ENCODE measurements at regions not wholly inside any gene's neighbourhood (a gene's known extent, or its start where the extent isn't known, plus 50 kb on each side); places are given as distances from the start of the nearest gene placed in this dataset.

- DNase-seq (ENCODE audit: low spot score) (no peak), ATAC-seq (ENCODE audit: low read depth) (no peak)
- H3K4me3 ChIP-seq (ENCODE audit: severe bottlenecking), result no peak overlapping the region
- no peak overlapping the region for H3K27ac ChIP-seq (ENCODE audit: poor library complexity, severe bottlenecking)
- no peaks in the 10 kb centered on the region for H3K36me3 ChIP-seq (ENCODE audit: low read depth)
- peaks cover 12% of the 10 kb centered on the region for H3K4me1 ChIP-seq (ENCODE audit: insufficient read depth, poor library complexity, severe bottlenecking)
- TF ChIP-seq, protein P1, sequence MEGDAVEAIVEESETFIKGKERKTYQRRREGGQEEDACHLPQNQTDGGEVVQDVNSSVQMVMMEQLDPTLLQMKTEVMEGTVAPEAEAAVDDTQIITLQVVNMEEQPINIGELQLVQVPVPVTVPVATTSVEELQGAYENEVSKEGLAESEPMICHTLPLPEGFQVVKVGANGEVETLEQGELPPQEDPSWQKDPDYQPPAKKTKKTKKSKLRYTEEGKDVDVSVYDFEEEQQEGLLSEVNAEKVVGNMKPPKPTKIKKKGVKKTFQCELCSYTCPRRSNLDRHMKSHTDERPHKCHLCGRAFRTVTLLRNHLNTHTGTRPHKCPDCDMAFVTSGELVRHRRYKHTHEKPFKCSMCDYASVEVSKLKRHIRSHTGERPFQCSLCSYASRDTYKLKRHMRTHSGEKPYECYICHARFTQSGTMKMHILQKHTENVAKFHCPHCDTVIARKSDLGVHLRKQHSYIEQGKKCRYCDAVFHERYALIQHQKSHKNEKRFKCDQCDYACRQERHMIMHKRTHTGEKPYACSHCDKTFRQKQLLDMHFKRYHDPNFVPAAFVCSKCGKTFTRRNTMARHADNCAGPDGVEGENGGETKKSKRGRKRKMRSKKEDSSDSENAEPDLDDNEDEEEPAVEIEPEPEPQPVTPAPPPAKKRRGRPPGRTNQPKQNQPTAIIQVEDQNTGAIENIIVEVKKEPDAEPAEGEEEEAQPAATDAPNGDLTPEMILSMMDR (IDR thresholded peaks at IDR 0.05; ENCODE audit: poor library complexity, severe bottlenecking), result no peak
- H3K27me3 ChIP-seq (ENCODE audit: insufficient read depth, poor library complexity, severe bottlenecking), result no peaks in the 10 kb centered on the region
- peaks cover 1% of the 10 kb centered on the region for H3K9me3 ChIP-seq (ENCODE audit: severe bottlenecking)
Measured at GRCh38 chr14:98770151-98770550, 501.8 kb downstream of the BCL11B start.

DNA sequence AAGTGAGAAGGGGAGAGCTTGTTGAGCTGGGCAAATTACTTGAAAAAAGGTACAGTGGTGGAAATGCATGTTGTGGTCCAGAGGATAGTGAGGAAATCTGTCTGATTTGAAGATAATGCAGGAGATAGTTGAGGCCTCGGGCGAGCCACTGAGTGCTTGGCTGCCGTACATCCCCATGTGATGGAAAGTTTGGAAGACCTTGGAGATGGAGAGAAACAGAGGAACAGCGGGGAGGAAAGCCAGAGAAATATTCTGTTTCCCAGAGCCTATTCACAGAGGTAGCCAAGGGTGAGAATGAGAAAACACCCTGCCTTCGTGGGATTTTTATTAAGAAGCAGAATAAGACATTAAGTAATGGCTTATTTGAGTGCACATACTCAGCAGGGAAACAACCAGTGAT, 498.2 kb downstream of the BCL11B start:
- Histone ChIP-seq H3K4me1 (ENCODE audit: insufficient read depth, poor library complexity, severe bottlenecking) (no peaks in the 10 kb centered on the region), H3K27ac (ENCODE audit: poor library complexity, severe bottlenecking) (no peak overlapping the region), H3K36me3 (ENCODE audit: low read depth) (no peaks in the 10 kb centered on the region), H3K9me3 (ENCODE audit: severe bottlenecking) (no peaks in the 10 kb centered on the region), H3K4me3 (ENCODE audit: severe bottlenecking) (no peak overlapping the region), H3K27me3 (ENCODE audit: insufficient read depth, poor library complexity, severe bottlenecking) (no peaks in the 10 kb centered on the region)
- ATAC-seq (ENCODE audit: low read depth) (no peak), DNase-seq (ENCODE audit: low spot score) (no peak)
- TF ChIP-seq, protein P1 (IDR thresholded peaks at IDR 0.05; ENCODE audit: poor library complexity, severe bottlenecking), result no peak

DNA sequence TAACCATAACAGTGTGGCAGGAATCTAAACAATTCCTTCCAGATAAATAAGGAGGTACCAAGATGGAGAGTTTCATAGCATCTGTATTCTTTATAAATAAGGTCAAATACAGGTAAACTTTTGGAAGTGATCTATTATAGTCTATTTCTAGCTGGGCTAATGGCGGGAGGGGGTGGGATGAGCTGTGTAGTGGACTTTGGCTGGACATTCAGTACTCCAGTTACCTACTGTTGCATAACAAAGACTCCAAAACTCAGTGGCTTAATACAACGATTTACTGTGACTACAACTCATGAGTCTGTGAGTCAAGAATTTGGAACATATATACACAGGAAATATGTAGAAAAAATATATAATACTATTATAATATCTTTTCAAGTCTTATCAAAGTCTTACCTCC, 496.1 kb downstream of the BCL11B start:
- H3K4me1 ChIP-seq (ENCODE audit: insufficient read depth, poor library complexity, severe bottlenecking), result no peaks in the 10 kb centered on the region
- no peak overlapping the region for H3K27ac ChIP-seq (ENCODE audit: poor library complexity, severe bottlenecking)
- H3K27me3 ChIP-seq (ENCODE audit: insufficient read depth, poor library complexity, severe bottlenecking), result no peaks in the 10 kb centered on the region
- no peaks in the 10 kb centered on the region for H3K9me3 ChIP-seq (ENCODE audit: severe bottlenecking)
- H3K4me3 ChIP-seq (ENCODE audit: severe bottlenecking), result no peak overlapping the region
- ATAC-seq (ENCODE audit: low read depth) (no peak), DNase-seq (ENCODE audit: low spot score) (no peak)
- TF ChIP-seq, protein P1 (IDR thresholded peaks at IDR 0.05; ENCODE audit: poor library complexity, severe bottlenecking), result no peak
- no peaks in the 10 kb centered on the region for H3K36me3 ChIP-seq (ENCODE audit: low read depth)

DNA sequence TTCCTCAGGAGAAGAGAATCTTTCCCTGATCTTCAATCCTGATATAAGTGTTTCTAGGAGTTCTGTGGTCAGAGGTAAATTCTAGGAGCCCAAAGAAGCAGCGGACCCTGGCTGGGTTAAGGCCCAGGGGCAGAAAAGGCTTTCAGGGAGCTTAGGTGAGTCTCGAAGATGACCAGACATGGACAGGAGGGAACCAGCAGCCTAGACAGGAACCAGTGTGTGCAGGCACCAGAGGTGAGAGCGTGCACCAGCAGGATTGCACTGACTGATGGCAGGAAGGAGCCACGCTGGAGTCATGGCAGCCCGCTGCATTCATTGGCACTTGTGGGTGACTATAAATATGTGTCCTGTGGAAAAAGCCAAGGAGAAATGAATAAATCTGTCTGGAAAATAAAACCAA, 489.9 kb downstream of the BCL11B start:
- TF ChIP-seq, protein P1 (IDR thresholded peaks at IDR 0.05; ENCODE audit: poor library complexity, severe bottlenecking), result no peak
- no peak overlapping the region for H3K4me3 ChIP-seq (ENCODE audit: severe bottlenecking)
- no peaks in the 10 kb centered on the region for H3K9me3 ChIP-seq (ENCODE audit: severe bottlenecking)
- no peaks in the 10 kb centered on the region for H3K4me1 ChIP-seq (ENCODE audit: insufficient read depth, poor library complexity, severe bottlenecking)
- H3K27ac ChIP-seq (ENCODE audit: poor library complexity, severe bottlenecking), result no peak overlapping the region
- DNase-seq (ENCODE audit: low spot score), result no peak
- H3K27me3 ChIP-seq (ENCODE audit: insufficient read depth, poor library complexity, severe bottlenecking), result peaks cover 3% of the 10 kb centered on the region
- no peaks in the 10 kb centered on the region for H3K36me3 ChIP-seq (ENCODE audit: low read depth)
- ATAC-seq (ENCODE audit: low read depth), result no peak

GRCh38 chr14:98785578-98785977, 486.4 kb downstream of the BCL11B start:
- no peak overlapping the region for H3K4me3 ChIP-seq (ENCODE audit: severe bottlenecking)
- ATAC-seq (ENCODE audit: low read depth) (no peak), DNase-seq (ENCODE audit: low spot score) (no peak)
- H3K27me3 ChIP-seq (ENCODE audit: insufficient read depth, poor library complexity, severe bottlenecking), result peaks cover 3% of the 10 kb centered on the region
- H3K4me1 ChIP-seq (ENCODE audit: insufficient read depth, poor library complexity, severe bottlenecking), result no peaks in the 10 kb centered on the region
- H3K9me3 ChIP-seq (ENCODE audit: severe bottlenecking), result no peaks in the 10 kb centered on the region
- H3K36me3 ChIP-seq (ENCODE audit: low read depth), result no peaks in the 10 kb centered on the region
- no peak overlapping the region for H3K27ac ChIP-seq (ENCODE audit: poor library complexity, severe bottlenecking)
- TF ChIP-seq, protein P1 (IDR thresholded peaks at IDR 0.05; ENCODE audit: poor library complexity, severe bottlenecking), result no peak

All from RWPE2 (cell line).